GM13977 (cell line): ENCODE measurements at regions not wholly inside any gene's neighbourhood (a gene's known extent, or its start where the extent isn't known, plus 50 kb on each side); places are given as distances from the start of the nearest gene placed in this dataset.
"Not testable (repeated sequence)": the region's sequence is repeated elsewhere in the genome, so short reads cannot be mapped to it uniquely, and the experiment has no call there.

Source experiments
- DNase-seq: peaks from one replicate; pipeline ENCODE4 v3.0.0; 2012; ENCODE audit warnings: low spot score
- CTCF ChIP-seq: IDR thresholded peaks from 2 replicates; pipeline ENCODE4 v1.5.1; 2012; ENCODE audit warnings: mild to moderate bottlenecking, control low read depth; ENCODE audit not compliant: insufficient read depth; ENCODE audit errors: extremely low read depth, missing control alignments
- in situ Hi-C: fragments of 300-500 bp; cut with MboI; formaldehyde crosslinking; loops from one replicate; pipeline ENCODE4 v1.12.0; 2022; ENCODE audit warnings: low sequenced_read_pairs, low pct_unique_long_range_greater_than_20kb, mixed read lengths, inconsistent platforms; ENCODE audit not compliant: unreplicated experiment

GRCh38 chr7:156378806-156379205 lies 261.8 kb upstream of the RNF32 start:
- in situ Hi-C loops, result no loop called here
- TF ChIP-seq CTCF, result no peak
- no peak for DNase-seq

DNA sequence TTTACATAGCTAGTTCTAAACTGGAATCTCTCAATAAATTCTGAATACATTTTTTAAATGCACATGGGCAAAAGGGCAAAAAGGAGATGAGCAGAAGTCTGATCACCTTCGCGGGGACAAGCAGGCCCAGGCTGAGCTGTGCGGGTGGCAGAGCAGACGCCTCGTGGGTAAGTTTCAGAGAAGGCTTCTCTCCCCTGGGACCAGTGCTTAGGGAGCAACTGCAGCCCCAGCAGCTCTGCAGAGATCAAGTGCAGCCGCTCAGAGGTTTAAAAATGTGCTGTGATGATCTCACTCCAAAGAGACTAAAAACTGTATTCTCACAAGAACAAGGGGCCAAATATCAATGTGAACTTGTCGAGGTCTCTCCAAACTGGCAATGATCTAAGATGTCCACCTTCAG lies 264.3 kb upstream of the RNF32 start:
- TF ChIP-seq CTCF, result no peak
- in situ Hi-C loops, result no loop called here
- no peak for DNase-seq

- in situ Hi-C loops, result no loop called here
- DNase-seq, result no peak
- no peak for TF ChIP-seq CTCF
These were observed 266.2 kb upstream of the RNF32 start for GRCh38 chr7:156374335-156374734.

DNA sequence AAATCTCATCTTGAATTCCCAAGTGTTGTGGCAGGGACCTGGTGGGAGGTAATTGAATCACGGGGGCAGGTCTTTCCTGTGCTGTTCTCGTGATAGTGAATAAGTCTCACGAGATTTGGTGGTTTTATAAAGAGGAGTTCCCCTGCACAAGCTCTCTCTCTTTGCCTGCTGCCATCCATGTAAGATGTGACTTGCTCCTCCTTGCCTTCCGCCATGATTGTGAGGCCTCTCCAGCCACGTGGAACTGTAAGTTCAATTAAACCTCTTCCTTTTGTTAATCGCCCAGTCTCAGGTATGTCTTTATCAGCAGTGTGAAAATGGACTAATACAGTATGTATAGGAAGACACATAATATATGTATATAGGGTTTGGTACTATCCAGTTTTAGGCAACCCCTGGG lies 270.6 kb upstream of the RNF32 start:
- in situ Hi-C loops, DNase-seq: not testable (repeated sequence)

DNA sequence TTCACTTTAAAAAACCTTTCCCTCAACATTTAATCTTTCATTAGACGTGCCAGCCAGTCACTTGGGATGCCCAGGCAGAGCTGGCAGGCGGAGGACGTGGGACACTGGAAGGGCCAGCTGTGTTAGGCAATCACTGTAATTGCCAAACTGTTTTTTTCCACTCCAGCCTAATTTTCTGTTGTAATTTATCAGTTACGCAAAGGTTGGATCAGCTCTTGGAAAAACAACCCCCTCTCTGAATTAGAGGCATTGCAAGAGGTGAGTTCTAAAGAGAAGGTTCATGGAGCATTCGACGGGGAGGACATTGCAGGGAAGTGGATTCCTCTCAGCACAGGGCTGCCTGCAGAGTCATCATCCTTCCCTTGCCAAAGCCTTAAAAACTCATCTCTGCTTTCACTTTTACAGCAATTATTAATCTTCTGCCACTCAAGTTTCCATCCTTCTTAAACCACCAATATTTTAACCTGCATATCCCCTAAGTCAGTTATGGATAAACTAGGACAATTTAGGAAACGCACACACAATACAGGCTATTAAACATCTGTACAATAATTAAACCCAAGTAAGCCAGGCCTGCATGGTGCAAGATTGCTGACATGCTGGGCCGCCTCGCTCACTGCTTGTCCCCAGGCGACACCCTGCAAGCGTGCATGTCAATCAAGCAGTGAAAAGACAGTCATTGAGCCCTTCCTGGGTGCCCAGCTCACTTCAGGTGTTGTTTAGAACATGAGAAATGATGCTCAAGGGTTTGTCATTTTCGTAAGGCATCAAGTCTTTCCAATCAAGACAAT lies 272.3 kb upstream of the RNF32 start:
- TF ChIP-seq CTCF, result no peak
- in situ Hi-C loops, result no loop called here
- DNase-seq, result no peak

GRCh38 chr7:156363751-156364150 lies 276.8 kb upstream of the RNF32 start:
- no peak for TF ChIP-seq CTCF
- no peak for DNase-seq
- in situ Hi-C loops, result no loop called here

DNA sequence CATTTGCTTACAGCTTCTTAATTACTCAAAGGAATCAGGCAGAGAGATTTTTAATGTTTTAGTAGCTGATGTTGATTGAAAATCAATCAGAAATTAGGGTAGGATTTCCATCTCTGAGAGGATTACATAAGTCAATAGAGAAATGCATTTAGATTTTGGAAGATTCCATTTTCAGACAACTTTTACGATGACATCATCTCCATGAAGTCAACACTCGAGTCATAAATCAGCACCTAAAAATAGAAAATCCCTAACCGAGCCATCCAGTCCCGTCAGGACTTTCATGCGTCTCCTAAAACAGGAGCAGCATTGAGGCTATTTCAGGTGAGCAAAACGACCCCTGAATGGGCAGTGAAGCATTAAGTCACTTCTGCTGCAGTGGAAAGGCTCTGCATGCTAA lies 279.7 kb upstream of the RNF32 start:
- in situ Hi-C loops, result no loop called here
- no peak for DNase-seq
- TF ChIP-seq CTCF, result no peak
